ENCODE measurements at regions not wholly inside any gene's neighbourhood (a gene's known extent, or its start where the extent isn't known, plus 50 kb on each side); places are given as distances from the start of the nearest gene placed in this dataset.

DNA sequence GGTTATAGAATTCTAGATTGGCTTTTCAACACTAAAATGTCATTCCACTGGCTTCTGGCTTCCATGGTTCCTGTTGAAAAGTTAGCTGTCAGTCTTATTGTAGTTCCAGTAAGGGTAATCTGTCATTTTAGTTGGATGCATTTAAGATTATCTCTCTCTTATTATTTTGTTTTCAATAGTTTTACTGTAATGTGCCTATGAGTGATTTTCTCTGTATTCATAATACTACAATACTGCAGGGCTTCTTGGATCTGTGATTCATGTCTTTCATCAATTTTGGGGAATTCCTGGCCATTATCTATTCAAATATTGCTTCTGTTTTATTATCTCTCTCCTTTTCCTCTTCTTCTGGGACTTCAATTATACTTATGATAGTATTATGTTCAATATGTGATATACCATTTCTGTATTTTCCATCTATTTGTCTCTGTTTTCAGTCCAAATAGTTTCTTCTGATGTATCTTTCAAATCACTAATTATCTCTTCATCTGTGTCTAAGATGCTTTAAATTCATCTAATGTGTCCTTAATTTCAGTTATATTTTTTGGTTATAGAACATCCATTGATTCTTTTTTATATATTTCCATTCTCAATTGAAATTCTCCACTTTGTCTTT lies 101.5 kb downstream of the KCTD15 start:
- DNase-seq (ENCODE audit: low spot score): no peak

DNA sequence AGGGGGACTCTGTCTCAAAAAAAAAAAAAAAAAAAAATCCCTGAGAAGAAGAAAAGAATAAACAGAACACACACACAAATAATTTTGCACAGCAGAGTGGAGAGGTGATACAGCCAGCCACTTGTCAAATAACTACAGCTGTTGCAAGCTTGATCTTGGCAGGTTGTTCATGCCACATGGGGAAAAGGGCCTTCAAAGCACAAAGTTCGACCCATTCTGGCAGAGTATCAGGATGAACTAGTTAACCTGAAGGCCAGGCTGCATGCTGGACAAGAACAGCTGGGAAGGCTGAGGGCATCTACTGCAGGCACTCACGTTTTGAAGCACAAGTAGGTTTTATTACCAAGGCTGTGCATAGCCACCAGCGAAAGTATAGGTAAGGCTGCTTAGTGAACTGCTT lies 104.1 kb downstream of the KCTD15 start:
- no peak for DNase-seq (ENCODE audit: low spot score)

DNA sequence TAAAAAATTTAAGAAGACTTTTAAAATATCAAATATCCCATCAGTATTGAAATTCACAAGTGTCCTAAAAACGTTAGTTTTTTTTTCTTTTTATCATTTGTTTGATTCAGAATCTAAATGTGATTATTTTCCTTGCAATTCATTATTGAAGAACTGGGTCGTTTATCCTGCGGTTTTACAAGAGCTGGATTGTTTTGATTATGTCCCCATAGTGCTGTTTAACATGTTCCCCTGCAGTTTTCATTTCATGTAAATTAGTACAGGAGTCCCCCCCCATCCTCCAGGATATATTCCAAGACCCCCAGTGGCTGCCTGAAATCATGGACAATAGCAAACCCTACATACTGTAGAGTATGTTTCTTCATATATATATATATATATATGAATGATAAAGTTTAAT lies 105.7 kb downstream of the KCTD15 start:
- no peak for DNase-seq (ENCODE audit: low spot score)

DNA sequence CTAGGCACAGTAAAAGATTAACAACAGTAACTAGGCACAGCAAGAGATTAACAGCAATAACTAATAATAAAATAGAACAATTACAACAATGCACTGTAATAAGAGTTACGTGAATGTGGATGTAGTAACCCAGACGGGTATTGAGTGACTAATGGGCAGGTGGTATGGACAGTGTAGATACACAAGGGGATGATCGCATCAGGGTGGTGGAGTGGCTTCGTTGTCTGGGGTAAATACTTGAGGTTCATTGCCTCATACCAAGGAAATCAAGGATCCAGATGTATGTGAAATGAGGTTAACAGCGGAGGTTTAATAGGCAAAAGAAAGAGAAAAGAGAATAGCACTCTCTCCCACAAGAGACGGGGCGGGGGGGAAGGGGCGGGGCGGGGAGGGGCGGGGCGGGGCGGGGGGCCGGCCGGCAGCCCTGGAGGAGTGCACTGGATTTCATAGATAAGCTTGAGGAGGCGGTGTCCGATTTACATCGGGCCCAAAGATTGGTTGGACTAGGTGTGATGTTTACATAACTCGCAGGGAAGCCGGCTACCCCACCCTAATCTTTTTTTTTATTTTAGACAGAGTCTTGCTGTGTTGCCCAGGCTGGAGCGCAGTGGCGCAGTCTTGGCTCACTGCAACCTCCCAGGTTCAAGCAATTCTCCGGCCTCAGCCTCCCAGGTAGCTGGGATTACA lies 106.3 kb downstream of the KCTD15 start:
- no peak for DNase-seq (ENCODE audit: low spot score)

- DNase-seq (ENCODE audit: low spot score): no peak
Observed at GRCh38 chr19:33903489-33903850, 106.8 kb downstream of the KCTD15 start.

DNA sequence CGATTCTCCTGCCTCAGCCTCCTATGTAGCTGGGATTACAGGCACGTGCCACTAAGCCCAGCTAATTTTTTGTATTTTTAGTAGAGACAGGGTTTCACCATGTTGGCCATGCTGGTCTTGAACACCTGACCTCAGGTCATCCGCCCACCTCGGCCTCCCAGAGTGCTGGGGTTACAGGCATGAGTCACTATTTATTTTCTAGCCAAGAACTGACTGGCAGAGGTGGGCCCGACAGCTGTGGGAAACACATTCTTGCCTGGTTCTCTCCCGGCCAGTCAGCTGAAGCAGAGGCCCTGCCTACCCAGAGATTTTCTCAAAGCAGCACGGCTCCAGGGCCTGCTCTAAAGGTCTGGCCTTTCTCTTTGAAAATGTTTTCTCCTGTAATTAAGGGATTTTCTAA lies 108.0 kb downstream of the KCTD15 start:
- no peak for DNase-seq (ENCODE audit: low spot score)

DNA sequence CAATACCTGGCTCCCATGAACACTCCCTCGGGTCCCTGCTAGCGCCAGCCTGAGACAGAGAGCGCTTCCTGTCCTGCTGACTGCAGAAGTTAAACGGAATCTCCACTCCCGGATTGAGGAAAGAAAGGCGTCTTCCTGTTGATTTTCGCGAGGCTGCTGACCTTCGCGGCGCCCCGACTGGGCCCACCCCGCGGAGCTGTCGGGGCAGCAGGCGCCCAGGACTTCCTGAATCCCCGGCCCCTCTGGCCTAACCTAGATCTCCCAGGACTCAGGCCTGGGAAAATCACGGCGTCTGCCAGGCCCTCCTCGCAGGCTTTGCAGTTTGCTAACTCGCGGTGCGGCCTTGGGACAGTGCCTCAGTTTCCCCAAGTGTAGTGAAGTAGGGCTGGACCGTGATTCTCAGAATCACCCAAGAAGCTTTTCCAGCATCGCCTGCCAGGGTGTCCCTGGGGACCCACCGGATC lies 108.8 kb downstream of the KCTD15 start:
- DNase-seq (ENCODE audit: low spot score): no peak

- no peak for DNase-seq (ENCODE audit: low spot score)
Observed at GRCh38 chr19:33905937-33906577, 109.4 kb downstream of the KCTD15 start.

- DNase-seq (ENCODE audit: low spot score): no peak
Observed at GRCh38 chr19:33906578-33907335, 110.1 kb downstream of the KCTD15 start.

DNA sequence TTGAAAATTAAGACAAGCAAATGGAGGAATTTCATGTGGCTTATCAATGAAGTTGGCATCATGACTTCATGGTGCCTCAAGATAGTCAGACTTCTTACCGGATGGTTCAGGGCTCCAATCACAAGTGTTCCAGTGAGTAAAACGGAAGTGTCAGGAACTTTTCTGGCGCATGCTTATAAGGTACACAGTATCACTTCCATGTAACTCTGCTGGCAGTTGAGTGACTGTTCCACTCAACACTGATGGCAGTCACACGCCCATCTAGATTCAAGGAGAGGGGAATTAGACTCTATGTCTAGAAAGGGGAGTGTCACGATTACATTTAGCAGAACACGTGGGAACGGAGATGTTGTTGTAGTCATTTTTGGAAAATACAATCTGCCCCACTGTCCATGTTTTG lies 114.3 kb downstream of the KCTD15 start:
- DNase-seq (ENCODE audit: low spot score): no peak

DNA sequence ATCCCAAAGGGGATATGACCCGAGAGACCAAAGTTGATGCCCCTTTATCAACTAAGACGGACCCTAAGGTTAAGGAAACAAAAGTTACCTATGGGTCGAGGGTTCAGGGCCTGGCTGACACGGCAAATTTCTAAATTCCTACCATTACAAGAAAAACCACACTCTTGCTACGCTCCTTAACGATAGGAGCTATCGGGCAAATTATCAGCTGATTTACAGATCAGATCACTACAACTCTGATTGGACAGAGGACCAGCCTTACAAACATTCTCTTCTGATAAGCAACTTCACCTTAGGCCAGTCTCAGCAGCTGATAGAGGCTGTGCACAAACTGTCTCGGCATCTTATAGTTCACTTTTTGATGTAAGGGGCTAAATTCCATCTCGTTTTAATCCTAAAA lies 117.9 kb downstream of the KCTD15 start:
- no peak for DNase-seq (ENCODE audit: low spot score)

- DNase-seq (ENCODE audit: low spot score): no peak
Observed at GRCh38 chr19:33916792-33917191, 120.1 kb downstream of the KCTD15 start.

DNA sequence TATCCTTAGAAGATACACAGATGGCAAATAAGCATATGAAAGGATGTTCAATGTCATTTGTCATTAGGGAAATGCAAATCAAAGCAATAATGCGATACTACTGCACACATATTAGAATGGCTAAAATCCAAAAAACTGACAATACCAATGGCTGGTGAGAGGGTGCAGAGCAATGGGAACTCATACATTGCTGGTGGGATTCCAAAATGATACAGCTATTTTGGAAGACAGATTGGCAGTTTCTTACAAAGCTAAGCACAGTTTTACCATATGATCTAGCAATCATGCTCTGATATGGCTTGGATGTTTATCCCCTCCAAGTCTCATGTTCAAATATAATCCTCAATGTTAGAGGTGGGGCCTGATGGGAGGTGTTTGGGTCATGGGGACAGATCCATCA lies 122.6 kb downstream of the KCTD15 start:
- DNase-seq (ENCODE audit: low spot score): no peak

DNA sequence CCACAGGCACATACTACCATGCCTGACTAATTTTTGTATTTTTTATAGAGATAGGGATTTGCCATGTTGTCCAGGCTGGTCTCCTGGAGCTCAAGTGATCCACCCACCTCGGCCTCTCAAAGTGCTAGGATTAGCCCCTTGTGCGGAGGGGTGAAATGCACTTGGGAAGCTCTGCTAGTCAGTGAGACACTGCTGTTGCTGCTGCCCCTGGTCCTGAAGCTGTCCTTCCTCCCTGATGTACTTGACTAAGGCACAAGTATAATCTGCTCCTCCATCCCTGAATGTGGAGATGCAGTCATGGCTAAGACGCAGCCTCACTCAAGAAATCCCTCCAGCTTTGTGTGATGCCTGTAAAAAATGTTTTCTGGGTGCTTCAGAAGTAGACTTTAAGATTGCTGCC lies 124.5 kb downstream of the KCTD15 start:
- DNase-seq (ENCODE audit: low spot score): no peak

DNA sequence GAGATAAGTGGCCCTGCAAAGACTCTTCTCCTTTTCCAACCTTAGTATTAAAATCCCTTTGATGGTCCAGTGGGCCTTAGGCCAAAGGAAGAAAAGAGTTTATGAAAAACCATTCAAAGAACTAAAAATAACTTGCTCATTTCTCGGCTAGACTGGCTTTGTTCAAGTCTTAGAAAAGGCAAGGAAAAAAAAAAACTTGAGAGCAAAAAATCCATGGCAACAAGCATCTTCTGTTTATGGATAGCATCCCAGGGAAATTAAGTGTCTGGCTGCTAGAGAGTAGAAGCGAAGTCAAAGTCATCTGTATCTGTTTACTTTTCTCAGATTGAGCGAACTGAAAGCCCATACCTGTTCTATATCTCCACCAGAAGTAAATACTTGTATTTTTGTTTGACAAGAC lies 129.6 kb downstream of the KCTD15 start:
- no peak for DNase-seq (ENCODE audit: low spot score)

- DNase-seq (ENCODE audit: low spot score): no peak
Observed at GRCh38 chr19:33927789-33928457, 131.3 kb downstream of the KCTD15 start.

- no peak for DNase-seq (ENCODE audit: low spot score)
Observed at GRCh38 chr19:33928458-33928950, 131.8 kb downstream of the KCTD15 start.

DNA sequence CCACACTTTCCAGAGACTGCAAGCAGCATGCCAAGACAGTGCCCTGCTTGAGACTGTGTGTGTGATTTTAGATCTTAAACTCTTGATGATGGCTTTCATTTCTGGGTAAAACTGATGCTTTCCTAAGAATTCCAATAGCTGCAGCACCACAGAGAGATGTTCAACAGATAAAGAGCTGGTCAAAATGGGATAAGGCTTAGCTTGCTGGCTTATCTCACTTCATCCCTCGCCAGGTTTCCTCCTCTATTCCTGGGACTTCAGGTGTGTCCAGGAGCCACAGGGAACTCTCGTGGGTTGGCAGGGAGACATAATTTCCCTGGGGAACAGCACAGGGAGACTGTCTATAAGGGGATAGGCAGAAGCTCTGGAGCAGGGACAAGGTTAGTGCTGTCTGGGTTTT lies 137.3 kb downstream of the KCTD15 start:
- no peak for DNase-seq (ENCODE audit: low spot score)

DNA sequence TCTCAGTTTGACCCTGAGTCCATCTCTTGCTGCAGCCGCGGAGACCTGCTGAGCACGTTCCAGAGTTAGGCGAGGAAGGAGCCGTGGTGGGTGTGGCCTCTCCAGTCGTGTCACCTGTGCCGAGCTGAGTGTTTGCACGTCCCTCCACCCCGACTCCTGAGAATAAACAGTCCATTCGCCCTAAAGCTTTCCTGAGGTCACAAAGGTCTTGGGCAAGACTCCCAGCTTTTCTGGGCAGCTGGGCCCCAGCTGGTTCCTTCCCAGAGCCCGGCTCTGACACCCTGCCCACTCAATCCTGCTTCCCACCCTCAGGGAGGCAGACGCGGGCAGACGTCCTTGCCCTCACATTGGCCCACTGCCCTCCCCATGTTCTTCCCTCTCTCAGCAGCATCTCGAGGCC lies 142.2 kb downstream of the KCTD15 start:
- no peak for DNase-seq (ENCODE audit: low spot score)

GRCh38 chr19:33941133-33941532 lies 144.5 kb downstream of the KCTD15 start:
- DNase-seq (ENCODE audit: low spot score): no peak

- DNase-seq (ENCODE audit: low spot score): no peak
Observed at GRCh38 chr19:33946535-33947264, 150.0 kb downstream of the KCTD15 start.

Measured in cerebellar cortex (tissue), 1 donor.